Jurkat, Clone E6-1 (cell line): ENCODE measurements at regions not wholly inside any gene's neighbourhood (a gene's known extent, or its start where the extent isn't known, plus 50 kb on each side); places are given as distances from the start of the nearest gene placed in this dataset.

ENCODE experiments used
- DNase-seq: peaks from one replicate; pipeline ENCODE4 v3.0.0-alpha.2; 2011; ENCODE audit warnings: low read depth, low spot score
- H3K4me3 ChIP-seq: 2 replicates; pipeline ENCODE4 v1.5.1; 2011; ENCODE audit warnings: mild to moderate bottlenecking, low read length, control low read depth, moderate library complexity

DNA sequence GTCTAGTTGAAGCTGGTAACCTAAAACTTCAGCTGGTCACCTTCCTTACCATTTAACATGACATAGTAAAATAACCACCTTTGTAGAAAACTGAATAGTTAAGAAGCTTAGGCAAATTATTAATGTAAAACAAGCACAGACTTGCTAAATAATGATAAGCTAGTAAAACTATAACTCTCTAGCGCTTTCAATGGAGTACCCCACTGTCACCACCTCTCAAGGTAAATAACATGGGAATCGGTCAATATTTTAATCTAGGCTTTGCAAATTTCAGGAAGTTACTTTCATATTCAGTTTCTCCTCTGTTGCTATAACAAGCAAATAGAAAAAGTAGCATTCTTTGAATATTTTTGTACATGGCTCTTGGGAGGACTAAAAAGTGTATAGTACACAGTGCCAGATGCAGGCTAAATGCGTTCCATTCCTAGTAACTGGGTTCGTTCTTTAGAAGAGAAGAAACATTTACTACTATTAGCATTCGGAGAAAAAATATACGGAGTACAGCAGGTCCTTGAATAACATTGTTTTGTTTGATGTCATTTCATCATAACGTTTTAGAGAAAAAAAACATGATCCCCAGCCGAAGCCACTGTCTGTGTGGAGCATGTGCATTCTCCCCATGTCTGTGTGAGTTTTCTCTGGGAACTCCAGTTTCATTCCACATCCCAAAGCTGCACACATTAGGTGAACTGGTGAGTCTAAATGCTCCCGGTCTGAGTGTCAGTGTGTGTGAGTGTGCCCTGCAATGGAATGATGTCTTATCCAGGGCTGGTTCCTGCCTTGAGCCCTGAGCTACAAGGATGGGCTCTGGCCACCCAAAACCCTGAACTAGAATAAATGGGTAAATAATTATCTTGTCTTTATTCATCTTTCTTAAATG, 52.5 kb downstream of the EPRS1 start:
- no peak for DNase-seq
- H3K4me3 ChIP-seq = no peak overlapping the region

DNA sequence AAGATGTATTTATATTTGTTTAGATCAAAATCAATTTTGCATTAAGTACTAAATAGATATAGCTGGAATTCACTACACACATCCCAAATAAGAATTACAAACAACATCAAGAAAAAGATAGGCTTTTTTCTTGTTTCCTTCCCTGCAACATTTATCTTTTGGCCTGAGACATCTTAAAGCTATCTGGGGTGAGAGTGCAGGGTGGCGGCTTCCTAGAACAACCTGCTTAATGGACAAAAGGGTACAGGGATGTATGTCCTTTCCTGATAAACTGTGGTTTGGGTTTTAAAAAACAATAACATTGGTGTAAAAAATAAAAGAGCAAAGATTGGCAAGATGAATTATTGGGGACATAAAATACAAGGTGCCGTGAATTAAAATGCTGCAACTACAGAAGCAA, 54.4 kb downstream of the EPRS1 start:
- no peak for DNase-seq
- no peak overlapping the region for H3K4me3 ChIP-seq

DNA sequence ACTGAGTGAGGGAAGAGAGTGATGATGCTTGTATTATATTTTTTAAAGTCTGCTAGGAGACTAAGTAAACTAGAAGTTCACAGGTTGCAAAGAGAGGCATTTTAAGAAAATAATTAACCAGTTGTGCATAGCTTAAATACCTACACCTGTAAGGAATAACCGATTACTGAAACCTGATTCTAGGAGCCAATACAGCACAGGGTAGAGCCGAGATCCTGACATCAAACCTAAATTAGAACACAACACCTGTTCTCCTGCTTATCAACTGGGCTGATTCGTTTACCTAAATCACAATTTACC, 54.8 kb downstream of the EPRS1 start:
- no peak for DNase-seq
- no peak overlapping the region for H3K4me3 ChIP-seq

DNA sequence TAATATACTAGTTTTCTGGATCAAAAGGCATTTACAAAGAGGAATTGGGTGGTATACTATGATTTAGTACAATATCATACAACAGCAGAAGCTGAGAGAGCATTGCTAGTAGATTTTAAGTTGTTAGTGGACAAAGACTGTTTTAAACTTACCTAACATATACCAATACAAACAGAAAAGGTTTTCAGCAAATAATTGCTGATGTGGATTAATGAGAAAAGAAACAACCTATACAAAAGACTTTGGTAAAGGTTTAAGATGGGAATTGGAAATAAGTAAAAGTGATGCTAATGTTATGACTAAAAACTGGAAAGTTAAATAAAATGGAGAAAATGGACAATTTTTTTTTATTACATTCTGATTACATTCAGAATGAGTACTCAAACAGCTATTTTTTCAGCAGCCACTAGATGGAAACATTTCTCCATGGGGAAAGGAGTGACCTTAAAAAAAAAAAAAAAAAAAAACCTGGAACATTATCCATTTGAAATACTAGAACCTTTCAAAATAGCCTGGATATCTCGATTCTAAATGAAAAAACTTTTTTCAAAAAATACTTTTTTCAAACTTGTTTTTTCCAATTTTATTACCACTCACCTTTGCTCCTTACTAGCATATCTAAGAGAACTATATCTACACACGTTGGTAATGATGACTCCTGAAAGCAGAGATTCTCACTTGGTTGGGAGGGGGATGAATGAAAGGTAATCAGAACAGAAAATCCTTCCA, 55.4 kb downstream of the EPRS1 start:
- peak; percentile 15 for DNase-seq
- no peak overlapping the region for H3K4me3 ChIP-seq

DNA sequence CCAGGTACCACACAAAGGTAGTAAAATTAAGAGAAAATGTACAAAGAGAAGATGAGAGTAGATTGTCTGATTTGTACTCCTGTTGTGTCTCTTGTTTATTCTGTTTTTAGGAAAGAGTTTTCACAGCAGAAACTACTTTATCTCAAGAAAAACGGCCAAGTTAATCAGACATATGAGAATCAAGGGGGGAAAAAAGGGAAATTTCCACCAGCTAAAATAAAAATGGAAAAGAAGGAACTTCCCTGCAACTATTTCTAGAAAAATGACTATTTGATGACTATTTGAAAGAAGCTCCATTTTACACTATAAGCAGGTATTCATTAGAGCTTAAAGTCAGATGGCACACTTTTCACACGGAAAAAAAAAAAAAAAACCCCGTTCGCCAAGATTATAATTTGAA, 56.5 kb downstream of the EPRS1 start:
- DNase-seq = no peak
- no peak overlapping the region for H3K4me3 ChIP-seq

DNA sequence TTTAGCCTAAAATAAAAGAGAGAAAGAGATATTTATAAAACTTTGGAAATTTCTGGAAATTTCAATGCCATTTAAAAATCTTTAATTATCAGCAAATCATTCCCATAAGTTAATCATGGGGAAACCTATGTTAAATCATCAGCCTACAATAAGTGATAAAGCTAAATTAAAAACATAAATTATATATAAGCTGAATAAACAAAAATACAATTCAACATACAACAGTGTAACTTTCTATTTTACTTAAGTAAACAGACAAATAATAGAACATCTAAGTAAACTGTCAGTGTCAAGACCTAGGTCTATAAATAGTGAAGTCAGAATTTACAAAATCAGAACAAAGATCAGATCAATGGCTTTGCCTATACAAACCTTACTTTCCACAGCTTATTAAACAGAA, 57.5 kb downstream of the EPRS1 start:
- H3K4me3 ChIP-seq = no peak overlapping the region
- DNase-seq = no peak

DNA sequence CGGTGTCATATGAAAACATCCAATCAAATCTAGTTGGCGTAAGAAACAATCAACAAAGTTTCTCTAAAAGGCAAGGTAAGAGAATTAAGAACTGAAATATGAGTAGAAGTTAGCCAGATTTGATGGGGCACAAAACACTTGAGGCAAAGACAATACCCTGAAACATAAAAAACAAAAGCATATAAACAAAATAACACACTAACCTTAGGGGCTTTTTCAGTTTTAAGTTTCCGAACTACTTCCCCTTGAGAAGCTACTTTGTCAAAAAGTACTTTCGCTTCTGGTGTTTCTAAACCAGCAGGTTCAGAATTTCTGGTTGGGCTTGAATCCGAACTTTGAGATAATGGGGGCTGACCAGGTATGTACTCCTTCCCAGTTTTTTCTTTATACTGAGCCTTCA, 57.9 kb downstream of the EPRS1 start:
- H3K4me3 ChIP-seq = no peak overlapping the region
- DNase-seq = no peak

DNA sequence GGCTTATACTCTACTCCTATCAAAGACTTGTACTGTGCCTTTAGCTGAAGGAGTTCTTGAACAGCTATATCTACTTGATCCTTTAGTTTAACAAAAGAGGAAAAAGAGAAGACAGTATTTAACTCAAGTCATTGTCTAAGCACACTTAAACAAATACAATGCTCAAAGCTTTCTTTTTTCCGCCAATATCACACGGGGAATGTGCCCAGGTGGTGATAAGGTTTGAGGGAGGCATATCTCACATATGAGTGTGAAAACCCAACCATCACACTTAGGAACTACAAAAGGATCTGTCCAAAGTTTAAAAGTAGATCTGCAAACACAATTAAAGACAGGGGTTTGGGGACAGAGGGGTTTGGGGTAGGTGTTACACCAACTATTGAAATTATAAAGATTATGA, 59.0 kb upstream of the SLC30A10 start:
- no peak for DNase-seq
- no peak overlapping the region for H3K4me3 ChIP-seq

DNA sequence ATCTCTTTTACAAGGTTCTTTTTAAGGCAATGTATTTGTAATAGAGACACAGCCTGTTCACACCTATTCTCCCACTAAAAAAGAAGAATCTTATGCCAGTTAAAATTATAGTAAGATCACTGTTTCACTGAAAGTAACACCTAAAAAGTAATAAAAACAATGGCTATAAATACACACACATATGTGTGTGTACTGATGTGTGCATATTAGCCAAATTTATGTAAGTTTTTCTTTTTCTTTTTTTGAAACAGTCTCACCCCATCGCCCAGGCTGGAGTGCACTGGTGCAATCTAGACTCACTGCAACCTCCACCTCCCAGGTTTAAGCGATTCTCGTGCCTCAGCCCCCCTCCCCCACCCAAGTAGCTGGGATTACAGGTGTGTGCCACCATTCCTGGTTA, 56.8 kb upstream of the SLC30A10 start:
- no peak overlapping the region for H3K4me3 ChIP-seq
- DNase-seq = no peak
